ENCODE measurements at regions not wholly inside any gene's neighbourhood (a gene's known extent, or its start where the extent isn't known, plus 50 kb on each side); places are given as distances from the start of the nearest gene placed in this dataset.

DNA sequence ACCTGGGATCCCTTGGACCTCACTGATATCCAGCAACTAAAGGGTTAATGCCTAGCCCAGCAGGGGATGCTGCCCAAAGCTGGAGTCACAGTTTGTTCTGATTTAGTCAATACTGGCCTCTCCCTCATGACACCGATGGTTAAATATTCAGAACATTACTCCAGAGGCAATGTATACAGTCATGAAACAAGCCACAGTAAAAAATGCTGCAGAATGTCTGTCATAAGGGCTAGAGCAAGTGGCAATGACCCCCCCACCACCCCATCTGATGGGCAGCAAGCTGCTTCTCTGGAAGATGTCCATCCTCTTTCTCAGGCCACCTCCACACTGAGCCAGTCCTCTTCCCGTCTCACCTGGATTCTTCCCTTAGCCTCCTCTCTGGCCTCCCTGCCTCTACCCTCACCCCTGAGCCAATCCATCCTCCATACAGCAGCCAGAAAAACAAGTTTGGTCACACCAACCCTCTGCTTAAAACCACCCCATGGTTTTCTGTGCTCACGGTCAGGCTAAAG is 99.0 kb upstream of the KCNG1 start:
- Histone ChIP-seq H3K4me1 (replicated peaks in 1 of 2) (no peaks in the 10 kb centered on the region), H3K27me3 (no peaks in the 10 kb centered on the region), H3K4me3 (no peak overlapping the region), H3K9me3 (replicated peaks in 1 of 3) (no peaks in the 10 kb centered on the region), H3K27ac (no peak overlapping the region), H3K36me3 (replicated peaks in 1 of 2) (no peaks in the 10 kb centered on the region)
- DNase-seq: no peak
- 53 to 73% (median 59%) methylated on average over 3 of the region's 3 CpGs for WGBS, 4 donors
- intact Hi-C loops (cut with DNase I): no loop called here
- TF ChIP-seq, protein P1, sequence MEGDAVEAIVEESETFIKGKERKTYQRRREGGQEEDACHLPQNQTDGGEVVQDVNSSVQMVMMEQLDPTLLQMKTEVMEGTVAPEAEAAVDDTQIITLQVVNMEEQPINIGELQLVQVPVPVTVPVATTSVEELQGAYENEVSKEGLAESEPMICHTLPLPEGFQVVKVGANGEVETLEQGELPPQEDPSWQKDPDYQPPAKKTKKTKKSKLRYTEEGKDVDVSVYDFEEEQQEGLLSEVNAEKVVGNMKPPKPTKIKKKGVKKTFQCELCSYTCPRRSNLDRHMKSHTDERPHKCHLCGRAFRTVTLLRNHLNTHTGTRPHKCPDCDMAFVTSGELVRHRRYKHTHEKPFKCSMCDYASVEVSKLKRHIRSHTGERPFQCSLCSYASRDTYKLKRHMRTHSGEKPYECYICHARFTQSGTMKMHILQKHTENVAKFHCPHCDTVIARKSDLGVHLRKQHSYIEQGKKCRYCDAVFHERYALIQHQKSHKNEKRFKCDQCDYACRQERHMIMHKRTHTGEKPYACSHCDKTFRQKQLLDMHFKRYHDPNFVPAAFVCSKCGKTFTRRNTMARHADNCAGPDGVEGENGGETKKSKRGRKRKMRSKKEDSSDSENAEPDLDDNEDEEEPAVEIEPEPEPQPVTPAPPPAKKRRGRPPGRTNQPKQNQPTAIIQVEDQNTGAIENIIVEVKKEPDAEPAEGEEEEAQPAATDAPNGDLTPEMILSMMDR (IDR thresholded peaks at IDR 0.05): no peak
- no peak for TF ChIP-seq POLR2A (IDR thresholded peaks at IDR 0.05)

DNA sequence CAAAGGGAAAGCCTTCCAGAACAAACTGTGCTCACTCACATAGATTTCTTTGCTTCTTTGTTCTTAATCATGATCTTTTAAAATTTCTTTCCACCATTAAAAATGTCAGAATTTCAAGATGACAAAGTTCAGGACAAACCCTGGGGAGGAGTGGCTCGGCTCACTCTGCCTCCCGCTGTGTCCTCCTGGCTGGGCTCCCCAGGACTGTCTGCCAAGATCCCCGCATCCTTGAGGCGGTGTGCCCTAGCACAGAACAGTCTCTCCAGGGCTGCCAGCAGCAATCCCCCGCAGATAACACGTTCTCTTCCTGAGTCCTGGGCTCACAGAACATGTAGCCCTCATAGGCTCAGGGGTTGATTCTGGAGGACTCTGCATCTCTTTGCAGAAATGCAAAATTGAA is 98.4 kb upstream of the KCNG1 start:
- no peaks in the 10 kb centered on the region for H3K36me3 ChIP-seq (replicated peaks in 1 of 2)
- 0 to 14% (median 8%) methylated on average over 4 to 6 of the region's 6 CpGs for WGBS, 4 donors
- intact Hi-C loops (cut with DNase I): no loop called here
- no peak overlapping the region for H3K27ac ChIP-seq
- DNase-seq: no peak
- no peaks in the 10 kb centered on the region for H3K4me1 ChIP-seq (replicated peaks in 1 of 2)
- H3K9me3 ChIP-seq (replicated peaks in 1 of 3): no peaks in the 10 kb centered on the region
- TF ChIP-seq, protein P1 (IDR thresholded peaks at IDR 0.05): no peak
- no peak for TF ChIP-seq POLR2A (IDR thresholded peaks at IDR 0.05)
- no peaks in the 10 kb centered on the region for H3K27me3 ChIP-seq
- no peak overlapping the region for H3K4me3 ChIP-seq

DNA sequence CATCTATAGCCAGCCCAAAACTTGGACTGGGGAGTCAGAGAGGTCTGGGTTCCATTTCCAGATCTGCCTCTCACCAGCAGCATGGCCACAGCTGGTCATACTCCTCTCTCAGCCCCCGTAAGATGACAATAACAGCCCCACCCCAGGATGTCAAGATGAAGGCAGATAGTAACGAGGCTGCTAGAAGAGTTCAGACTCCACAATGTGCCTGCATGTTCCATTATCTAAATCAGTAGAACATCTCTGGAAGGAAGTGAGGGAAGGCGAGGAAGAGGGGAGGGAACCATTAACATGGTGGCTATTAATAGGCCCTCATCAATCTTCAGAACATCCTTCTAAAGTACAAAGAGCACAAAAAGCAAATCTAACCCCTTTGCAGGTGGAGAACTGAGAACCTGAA is 98.0 kb upstream of the KCNG1 start:
- intact Hi-C loops (cut with DNase I): no loop called here
- H3K4me3 ChIP-seq: no peak overlapping the region
- H3K27ac ChIP-seq: no peak overlapping the region
- TF ChIP-seq, protein P1 (IDR thresholded peaks at IDR 0.05): no peak
- H3K4me1 ChIP-seq (replicated peaks in 1 of 2): no peaks in the 10 kb centered on the region
- H3K36me3 ChIP-seq (replicated peaks in 1 of 2): no peaks in the 10 kb centered on the region
- H3K27me3 ChIP-seq: no peaks in the 10 kb centered on the region
- DNase-seq: no peak
- 33 to 42% (median 38%) methylated on average over 3 of the region's 3 CpGs for WGBS, 4 donors
- H3K9me3 ChIP-seq (replicated peaks in 1 of 3): no peaks in the 10 kb centered on the region

DNA sequence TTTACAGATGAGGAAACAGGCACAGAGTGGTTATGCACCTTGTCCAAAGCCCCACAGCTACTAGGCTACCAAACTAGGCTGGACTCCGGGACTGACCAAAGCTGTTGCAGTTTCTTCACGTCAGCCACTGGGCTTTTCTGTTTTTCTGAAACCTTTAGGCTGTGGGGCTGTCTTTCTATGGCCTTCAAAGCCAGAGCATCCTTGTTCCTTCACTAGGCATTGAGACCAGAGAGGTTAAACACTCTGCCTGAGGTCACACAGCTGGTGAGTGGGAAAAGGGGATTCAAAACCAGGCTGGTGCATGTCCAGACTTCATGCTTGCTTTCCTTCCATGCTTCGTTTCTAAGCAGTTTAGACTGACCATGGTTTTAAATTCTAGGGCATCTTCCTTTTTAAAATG is 97.5 kb upstream of the KCNG1 start:
- H3K36me3 ChIP-seq (replicated peaks in 1 of 2): no peaks in the 10 kb centered on the region
- DNase-seq: no peak
- H3K4me3 ChIP-seq: no peak overlapping the region
- 68 to 80% (median 77%) methylated on average over 2 to 3 of the region's 3 CpGs for WGBS, 4 donors
- no peak overlapping the region for H3K27ac ChIP-seq
- H3K4me1 ChIP-seq (replicated peaks in 1 of 2): no peaks in the 10 kb centered on the region
- no peaks in the 10 kb centered on the region for H3K27me3 ChIP-seq
- no peaks in the 10 kb centered on the region for H3K9me3 ChIP-seq (replicated peaks in 1 of 3)
- intact Hi-C loops (cut with DNase I): no loop called here
- TF ChIP-seq, protein P1 (IDR thresholded peaks at IDR 0.05): no peak
- TF ChIP-seq POLR2A (IDR thresholded peaks at IDR 0.05): no peak

All from adrenal gland (tissue), 9 donors.